DOHH2 (cell line): ENCODE measurements at regions not wholly inside any gene's neighbourhood (a gene's known extent, or its start where the extent isn't known, plus 50 kb on each side); places are given as distances from the start of the nearest gene placed in this dataset.
"Not testable (repeated sequence)": the region's sequence is repeated elsewhere in the genome, so short reads cannot be mapped to it uniquely, and the experiment has no call there.

Experiments used
- CTCF ChIP-seq: fragments of 200-600 bp; sonication (generic); IDR thresholded peaks from one replicate; pipeline ENCODE4 v1.5.1; 2014; ENCODE audit warnings: antibody characterized with exemption, mild to moderate bottlenecking, low read depth, low read length; ENCODE audit not compliant: poor library complexity, severe bottlenecking
- EZH2phosphoT487 ChIP-seq: fragments of 200-600 bp; sonication (generic); IDR thresholded peaks from 2 replicates; pipeline ENCODE4 v1.6.1; 2017; ENCODE audit warnings: borderline replicate concordance, mild to moderate bottlenecking, antibody characterized with exemption, low read length, moderate library complexity, mixed read lengths

- TF ChIP-seq CTCF, EZH2phosphoT487: not testable (repeated sequence)
Observed at GRCh38 chr2:90239769-90240168, 1548.3 kb downstream of the RPIA start.
